HT-29 (cell line): ENCODE measurements at regions not wholly inside any gene's neighbourhood (a gene's known extent, or its start where the extent isn't known, plus 50 kb on each side); places are given as distances from the start of the nearest gene placed in this dataset.

Experiments used
- DNase-seq: peaks from one replicate; pipeline ENCODE4 v3.0.0-alpha.2; 2015; ENCODE audit warnings: low spot score

GRCh38 chr10:78476156-78476555 lies 442.5 kb downstream of the RPS24 start:
- no peak for DNase-seq

GRCh38 chr10:78476844-78477243 lies 443.2 kb downstream of the RPS24 start:
- DNase-seq: no peak

GRCh38 chr10:78478919-78479318 lies 445.3 kb downstream of the RPS24 start:
- DNase-seq: no peak

GRCh38 chr10:78479467-78479866 lies 445.8 kb downstream of the RPS24 start:
- DNase-seq: no peak

GRCh38 chr10:78481842-78482241 lies 448.2 kb downstream of the RPS24 start:
- DNase-seq: no peak

- DNase-seq: no peak
Measured at GRCh38 chr10:78483641-78484040, 450.0 kb downstream of the RPS24 start.

- no peak for DNase-seq
Measured at GRCh38 chr10:78489034-78489433, 455.4 kb downstream of the RPS24 start.

- DNase-seq: no peak
Measured at GRCh38 chr10:78491812-78492211, 458.1 kb downstream of the RPS24 start.

- DNase-seq: no peak
Measured at GRCh38 chr10:78492424-78492823, 458.8 kb downstream of the RPS24 start.

- DNase-seq: no peak
Measured at GRCh38 chr10:78494179-78494578, 460.5 kb downstream of the RPS24 start.

GRCh38 chr10:78502210-78502936 lies 468.7 kb downstream of the RPS24 start:
- no peak for DNase-seq

GRCh38 chr10:78504181-78504580 lies 470.5 kb downstream of the RPS24 start:
- no peak for DNase-seq

GRCh38 chr10:78505657-78506056 lies 472.0 kb downstream of the RPS24 start:
- DNase-seq: no peak

GRCh38 chr10:78506614-78507013 lies 473.0 kb downstream of the RPS24 start:
- DNase-seq: no peak

GRCh38 chr10:78507510-78508160 lies 474.0 kb downstream of the RPS24 start:
- no peak for DNase-seq

- no peak for DNase-seq
Measured at GRCh38 chr10:78508955-78509748, 475.5 kb downstream of the RPS24 start.

- peak; percentile 4 for DNase-seq
Measured at GRCh38 chr10:78510566-78511323, 477.1 kb downstream of the RPS24 start.

- no peak for DNase-seq
Measured at GRCh38 chr10:78511324-78512204, 477.9 kb downstream of the RPS24 start.

- no peak for DNase-seq
Measured at GRCh38 chr10:78512205-78512550, 478.5 kb downstream of the RPS24 start.

GRCh38 chr10:78513330-78513729 lies 479.7 kb downstream of the RPS24 start:
- no peak for DNase-seq

GRCh38 chr10:78513986-78514385 lies 480.3 kb downstream of the RPS24 start:
- DNase-seq: no peak
